ENCODE measurements at regions not wholly inside any gene's neighbourhood (a gene's known extent, or its start where the extent isn't known, plus 50 kb on each side); places are given as distances from the start of the nearest gene placed in this dataset.

DNA sequence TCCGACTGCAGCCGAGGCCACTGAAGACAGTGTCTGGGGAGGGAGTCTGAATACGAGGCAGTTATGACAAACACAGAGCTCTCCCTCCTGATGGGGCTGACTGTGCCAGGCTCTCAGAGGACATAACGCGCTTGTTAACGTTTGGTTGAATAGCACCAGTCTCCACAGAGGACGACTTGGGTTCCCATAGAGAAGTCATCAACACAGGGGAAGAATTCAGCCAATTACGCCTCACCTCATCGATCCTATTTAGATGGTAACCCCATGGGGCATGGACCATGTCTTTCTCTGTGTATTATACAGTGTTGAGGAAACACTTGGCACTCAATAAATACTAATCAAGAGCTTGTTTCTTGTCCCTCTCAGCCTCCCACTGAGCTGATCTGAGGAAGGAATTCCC lies 642.6 kb upstream of the LCORL start:
- DNase-seq (ENCODE audit: low read depth in 1 of 2, low spot score in 1 of 2), result no peak
- in situ Hi-C loops (cut with HindIII; ENCODE audit: low pct_unique_long_range_greater_than_20kb, low sequenced_read_pairs), result no loop called here
- TF ChIP-seq JUND (IDR thresholded peaks at IDR 0.05; ENCODE audit: low read depth), result no peak

- TF ChIP-seq JUND (IDR thresholded peaks at IDR 0.05; ENCODE audit: low read depth), result no peak
- DNase-seq (ENCODE audit: low read depth in 1 of 2, low spot score in 1 of 2), result peak in 1 of 2 experiments; percentile 2
- in situ Hi-C loops (cut with HindIII; ENCODE audit: low pct_unique_long_range_greater_than_20kb, low sequenced_read_pairs), result no loop called here
Observed at GRCh38 chr4:18645351-18645750, 623.8 kb upstream of the LCORL start.

GRCh38 chr4:18641334-18641733 lies 619.8 kb upstream of the LCORL start:
- no peak for TF ChIP-seq JUND (IDR thresholded peaks at IDR 0.05; ENCODE audit: low read depth)
- DNase-seq (ENCODE audit: low read depth in 1 of 2, low spot score in 1 of 2), result no peak
- in situ Hi-C loops (cut with HindIII; ENCODE audit: low pct_unique_long_range_greater_than_20kb, low sequenced_read_pairs), result no loop called here

DNA sequence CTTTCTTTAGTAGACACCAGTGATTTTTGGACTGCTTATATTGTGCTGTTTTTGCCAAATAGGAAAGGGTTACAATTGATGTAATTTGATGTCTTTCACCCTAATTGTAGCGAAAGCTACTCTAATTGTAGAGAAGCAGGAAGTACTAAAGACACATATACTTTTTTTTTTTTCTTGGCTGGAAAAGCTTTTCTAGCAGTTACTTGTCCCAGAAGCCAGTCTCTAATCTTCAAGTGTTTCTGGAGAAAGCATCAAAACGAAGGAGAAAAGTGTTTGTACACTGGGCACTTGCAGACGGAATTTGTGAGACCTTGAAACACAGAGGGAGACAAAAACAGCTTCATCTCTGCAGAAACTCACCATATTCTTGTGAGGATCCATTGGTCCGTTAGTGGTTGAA lies 616.5 kb upstream of the LCORL start:
- DNase-seq (ENCODE audit: low read depth in 1 of 2, low spot score in 1 of 2), result no peak
- no peak for TF ChIP-seq JUND (IDR thresholded peaks at IDR 0.05; ENCODE audit: low read depth)
- in situ Hi-C loops (cut with HindIII; ENCODE audit: low pct_unique_long_range_greater_than_20kb, low sequenced_read_pairs), result no loop called here

DNA sequence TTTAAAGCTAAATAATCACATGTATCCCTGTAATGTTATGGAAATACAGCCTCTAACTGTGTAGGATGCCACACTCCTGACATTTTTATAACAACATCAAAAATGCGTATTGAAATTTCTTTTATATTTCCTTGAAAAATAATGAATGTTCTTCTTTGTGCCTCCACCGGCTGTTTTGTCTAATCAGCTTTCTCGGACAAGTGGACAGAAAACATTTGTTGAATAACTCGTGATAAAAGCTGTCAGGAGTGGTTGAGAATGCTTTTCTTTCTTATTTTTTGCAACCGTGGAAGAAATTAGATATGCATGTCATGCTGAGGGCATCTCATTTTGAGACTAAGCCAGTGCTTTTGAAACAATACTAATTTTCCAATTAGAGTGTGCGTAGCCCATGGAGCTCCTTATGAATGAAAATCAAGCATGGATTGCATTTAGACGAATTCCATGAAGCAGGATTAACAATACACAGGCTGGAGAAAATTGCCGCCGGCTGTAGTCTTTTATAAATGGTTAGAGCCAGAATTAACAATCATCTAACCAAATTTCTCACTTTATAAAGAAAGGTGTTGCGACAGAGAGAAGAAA lies 614.5 kb upstream of the LCORL start:
- no peak for TF ChIP-seq JUND (IDR thresholded peaks at IDR 0.05; ENCODE audit: low read depth)
- DNase-seq (ENCODE audit: low read depth in 1 of 2, low spot score in 1 of 2), result no peak
- in situ Hi-C loops (cut with HindIII; ENCODE audit: low pct_unique_long_range_greater_than_20kb, low sequenced_read_pairs), result no loop called here

- TF ChIP-seq JUND (IDR thresholded peaks at IDR 0.05; ENCODE audit: low read depth), result no peak
- in situ Hi-C loops (cut with HindIII; ENCODE audit: low pct_unique_long_range_greater_than_20kb, low sequenced_read_pairs), result no loop called here
- no peak for DNase-seq (ENCODE audit: low read depth in 1 of 2, low spot score in 1 of 2)
Observed at GRCh38 chr4:18635531-18635930, 614.0 kb upstream of the LCORL start.

DNA sequence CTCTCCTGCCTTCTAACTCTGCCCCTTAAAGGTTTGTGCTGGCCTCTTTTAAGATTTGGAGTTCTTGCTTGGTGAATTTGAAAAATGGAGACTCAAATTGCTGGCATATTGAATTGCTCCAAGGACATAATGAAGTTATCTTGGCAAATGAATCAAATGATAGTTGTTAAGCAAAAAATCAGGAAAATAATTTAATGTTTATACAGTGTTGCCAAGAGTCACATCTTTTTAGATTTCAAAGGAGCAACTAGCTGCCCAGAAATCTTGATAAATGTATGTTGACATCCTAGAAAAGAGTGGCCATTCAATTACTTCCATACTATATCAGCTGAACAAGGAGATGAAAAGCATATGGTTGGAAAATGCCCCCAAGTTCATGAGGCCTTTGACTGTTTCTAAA lies 610.0 kb upstream of the LCORL start:
- in situ Hi-C loops (cut with HindIII; ENCODE audit: low pct_unique_long_range_greater_than_20kb, low sequenced_read_pairs), result no loop called here
- DNase-seq (ENCODE audit: low read depth in 1 of 2, low spot score in 1 of 2), result no peak
- TF ChIP-seq JUND (IDR thresholded peaks at IDR 0.05; ENCODE audit: low read depth), result no peak

DNA sequence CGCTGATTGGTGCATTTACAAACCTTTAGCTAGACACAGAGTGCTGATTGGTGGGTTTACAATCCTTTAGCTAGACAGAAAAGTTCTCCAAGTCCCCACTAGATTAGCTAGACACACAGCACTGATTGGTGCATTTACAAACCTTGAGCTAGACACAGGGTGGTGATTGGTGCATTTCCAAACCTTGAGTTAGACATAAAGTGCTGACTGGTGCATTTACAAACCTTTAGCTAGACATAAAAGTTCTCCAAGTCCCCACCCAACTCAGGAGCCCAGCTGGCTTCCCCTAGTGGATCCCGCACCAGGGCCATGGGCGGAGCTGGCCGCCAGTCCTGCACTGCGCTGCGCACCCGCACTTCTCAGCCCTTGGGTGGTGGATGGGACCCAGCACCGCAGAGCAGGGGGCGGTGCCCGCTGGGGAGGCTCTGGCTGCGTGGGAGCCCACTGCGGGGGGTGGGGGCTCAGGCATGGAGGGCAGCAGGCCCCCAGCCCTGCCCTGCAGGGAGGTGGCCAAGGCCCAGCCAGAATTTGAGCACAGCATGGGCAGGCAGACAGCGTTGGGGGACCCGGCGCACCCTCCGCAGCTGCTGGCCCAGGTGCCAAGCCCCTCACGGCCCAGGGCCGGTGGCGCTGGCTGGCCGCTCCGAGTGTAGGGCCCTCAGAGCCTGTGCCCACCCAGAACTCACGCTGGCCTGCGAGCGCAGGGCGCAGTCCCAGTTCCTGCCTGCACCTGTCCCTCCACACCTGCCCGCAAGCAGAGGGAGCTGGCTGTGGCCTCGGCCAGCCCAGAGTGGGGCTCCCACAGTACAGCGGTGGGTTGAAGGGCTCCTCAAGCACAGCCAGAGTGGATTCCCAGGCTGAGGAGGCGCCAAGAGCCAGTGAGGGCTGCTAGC lies 608.9 kb upstream of the LCORL start:
- TF ChIP-seq JUND (IDR thresholded peaks at IDR 0.05; ENCODE audit: low read depth), result no peak
- no peak for DNase-seq (ENCODE audit: low read depth in 1 of 2, low spot score in 1 of 2)
- in situ Hi-C loops (cut with HindIII; ENCODE audit: low pct_unique_long_range_greater_than_20kb, low sequenced_read_pairs), result no loop called here

GRCh38 chr4:18627447-18628005 lies 606.0 kb upstream of the LCORL start:
- in situ Hi-C loops (cut with HindIII; ENCODE audit: low pct_unique_long_range_greater_than_20kb, low sequenced_read_pairs), result no loop called here
- DNase-seq (ENCODE audit: low read depth in 1 of 2, low spot score in 1 of 2), result no peak
- TF ChIP-seq JUND (IDR thresholded peaks at IDR 0.05; ENCODE audit: low read depth), result no peak

DNA sequence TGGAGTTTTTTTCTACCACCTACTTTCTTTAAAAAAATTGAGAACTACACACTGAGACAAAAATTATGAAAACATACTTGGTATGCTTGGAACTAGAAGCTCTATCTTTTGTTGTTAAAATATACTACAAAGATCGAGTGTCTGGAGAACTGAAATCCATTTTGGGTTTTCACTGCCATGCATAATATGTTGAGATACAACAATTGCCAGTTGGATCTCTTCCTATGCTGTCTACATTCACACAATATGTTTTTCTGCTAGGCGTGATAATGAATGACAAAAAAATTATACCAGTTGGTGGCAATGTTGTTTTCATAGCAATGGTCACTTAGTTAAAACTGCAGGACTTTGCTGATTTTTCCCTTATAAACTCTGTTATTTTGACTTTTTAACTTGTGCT lies 605.4 kb upstream of the LCORL start:
- DNase-seq (ENCODE audit: low read depth in 1 of 2, low spot score in 1 of 2), result no peak

DNA sequence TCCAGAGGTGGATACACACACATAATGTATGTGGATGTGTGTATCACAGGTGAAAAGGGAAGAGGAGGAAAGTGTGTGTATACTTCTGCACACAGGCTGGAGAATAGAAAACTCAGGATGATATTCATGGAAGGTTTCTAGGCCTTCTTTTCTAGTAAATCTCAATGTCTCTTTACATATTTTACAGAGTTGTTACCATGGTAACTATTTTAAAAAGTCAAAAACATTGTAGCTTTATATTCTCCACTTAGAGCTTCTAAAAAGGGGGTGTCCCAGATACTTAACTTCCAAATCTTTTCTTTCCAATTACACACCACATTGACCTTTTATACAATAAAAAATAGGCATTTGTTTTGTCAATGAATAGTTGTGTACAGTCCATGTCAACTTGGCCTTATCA lies 604.8 kb upstream of the LCORL start:
- no peak for TF ChIP-seq JUND (IDR thresholded peaks at IDR 0.05; ENCODE audit: low read depth)
- in situ Hi-C loops (cut with HindIII; ENCODE audit: low pct_unique_long_range_greater_than_20kb, low sequenced_read_pairs), result no loop called here
- no peak for DNase-seq (ENCODE audit: low read depth in 1 of 2, low spot score in 1 of 2)

More for the DNA sequence above, 605.4 kb upstream of the LCORL start:
- in situ Hi-C loops (cut with HindIII; ENCODE audit: low pct_unique_long_range_greater_than_20kb, low sequenced_read_pairs), result no loop called here
- no peak for TF ChIP-seq JUND (IDR thresholded peaks at IDR 0.05; ENCODE audit: low read depth)

GRCh38 chr4:18621186-18621585 lies 599.6 kb upstream of the LCORL start:
- no peak for DNase-seq (ENCODE audit: low read depth in 1 of 2, low spot score in 1 of 2)
- in situ Hi-C loops (cut with HindIII; ENCODE audit: low pct_unique_long_range_greater_than_20kb, low sequenced_read_pairs), result no loop called here
- TF ChIP-seq JUND (IDR thresholded peaks at IDR 0.05; ENCODE audit: low read depth), result no peak

DNA sequence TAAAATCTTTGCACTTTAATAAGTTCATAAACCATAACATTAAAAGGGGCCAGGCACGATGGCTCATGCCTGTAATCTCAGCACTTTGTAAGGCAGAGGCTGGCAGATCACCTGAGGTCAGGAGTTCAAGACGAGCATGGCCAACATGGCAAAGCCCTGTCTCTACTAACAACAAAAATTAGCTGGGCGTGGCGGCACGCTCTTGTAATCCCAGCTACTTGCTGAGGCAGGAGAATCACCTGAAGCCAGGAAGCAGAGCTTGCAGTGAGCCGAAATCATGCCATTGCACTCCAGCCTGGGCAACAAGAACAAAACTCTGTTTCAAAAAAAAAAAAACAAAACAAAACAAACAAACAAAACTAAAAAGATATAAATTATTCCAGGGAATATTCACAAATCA lies 595.2 kb upstream of the LCORL start:
- no peak for TF ChIP-seq JUND (IDR thresholded peaks at IDR 0.05; ENCODE audit: low read depth)
- in situ Hi-C loops (cut with HindIII; ENCODE audit: low pct_unique_long_range_greater_than_20kb, low sequenced_read_pairs), result no loop called here
- DNase-seq (ENCODE audit: low read depth in 1 of 2, low spot score in 1 of 2), result no peak

Data from T47D (cell line).